Glutamatergic neuron (in vitro differentiated cells): ENCODE measurements at regions not wholly inside any gene's neighbourhood (a gene's known extent, or its start where the extent isn't known, plus 50 kb on each side); places are given as distances from the start of the nearest gene placed in this dataset.

Experiments used
- DNase-seq: peaks from one replicate; pipeline ENCODE4 v3.0.0; 2022
- H3K27ac Mint-ChIP-seq: one replicate; pipeline ENCODE4 v1.8.0; 2020; ENCODE audit warnings: mild to moderate bottlenecking, mixed read lengths, inconsistent platforms; ENCODE audit not compliant: unreplicated experiment
- H3K27me3 Mint-ChIP-seq: one replicate; pipeline ENCODE4 v1.8.0; 2020; ENCODE audit warnings: mild to moderate bottlenecking, moderate library complexity, mixed read lengths, inconsistent platforms; ENCODE audit not compliant: unreplicated experiment
- H3K36me3 Mint-ChIP-seq: one replicate; pipeline ENCODE4 v1.8.0; 2020; ENCODE audit warnings: mild to moderate bottlenecking, mixed read lengths, inconsistent platforms; ENCODE audit not compliant: unreplicated experiment
- H3K4me1 Mint-ChIP-seq: one replicate; pipeline ENCODE4 v1.8.0; 2020; ENCODE audit warnings: mild to moderate bottlenecking, low read depth, mixed read lengths, inconsistent platforms; ENCODE audit not compliant: unreplicated experiment
- H3K4me3 Mint-ChIP-seq: one replicate; pipeline ENCODE4 v1.8.0; 2020; ENCODE audit warnings: mild to moderate bottlenecking, mixed read lengths, inconsistent platforms; ENCODE audit not compliant: unreplicated experiment
- H3K9me3 Mint-ChIP-seq: one replicate; pipeline ENCODE4 v1.8.0; 2020; ENCODE audit warnings: mild to moderate bottlenecking, moderate library complexity, mixed read lengths, inconsistent platforms; ENCODE audit not compliant: unreplicated experiment
- CTCF ChIP-seq: fragments of 200-600 bp; sonication (generic); IDR thresholded peaks from one replicate; pipeline ENCODE4 v1.5.0; 2021; ENCODE audit not compliant: partially characterized antibody, unreplicated experiment

GRCh38 chr18:56152551-56153310, 485.7 kb downstream of the TXNL1 start:
- DNase-seq, result no peak
- Mint-ChIP-seq H3K9me3 (peaks cover 1% of the 10 kb centered on the region), H3K4me3 (no peak overlapping the region), H3K27me3 (no peaks in the 10 kb centered on the region), H3K36me3 (no peaks in the 10 kb centered on the region), H3K27ac (no peak overlapping the region), H3K4me1 (peaks cover 6% of the 10 kb centered on the region)
- no peak for TF ChIP-seq CTCF

- no peak overlapping the region for H3K27ac Mint-ChIP-seq
- peaks cover 2% of the 10 kb centered on the region for H3K9me3 Mint-ChIP-seq
Observed at GRCh38 chr18:56148373-56148772, 490.0 kb downstream of the TXNL1 start.

DNA sequence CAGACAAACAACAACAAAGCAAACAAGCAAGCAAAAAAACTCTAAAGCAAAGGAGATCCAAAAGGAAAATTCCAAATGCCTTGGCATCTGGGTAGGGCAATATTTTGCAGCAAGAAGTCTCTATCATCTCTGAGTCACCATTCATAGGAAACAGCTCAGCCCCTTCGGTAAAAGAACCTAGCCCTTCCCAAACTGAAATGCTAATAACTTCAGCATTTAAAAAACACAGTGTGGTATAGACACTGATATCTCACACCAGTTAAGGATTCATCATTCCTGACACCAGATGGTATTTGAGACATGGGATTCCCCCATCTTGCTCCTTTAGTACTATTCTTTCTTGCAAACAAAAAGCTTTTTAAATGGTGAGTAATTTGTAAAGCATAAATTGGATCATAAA, 491.8 kb downstream of the TXNL1 start:
- no peaks in the 10 kb centered on the region for H3K36me3 Mint-ChIP-seq
- no peak overlapping the region for H3K27ac Mint-ChIP-seq
- no peak overlapping the region for H3K4me3 Mint-ChIP-seq

More at GRCh38 chr18:56148373-56148772, 490.0 kb downstream of the TXNL1 start:
- Mint-ChIP-seq H3K27me3 (no peaks in the 10 kb centered on the region), H3K4me1 (peaks cover 6% of the 10 kb centered on the region), H3K36me3 (no peaks in the 10 kb centered on the region), H3K4me3 (no peak overlapping the region)
- no peak for TF ChIP-seq CTCF
- no peak for DNase-seq

GRCh38 chr18:56142001-56142400, 496.4 kb downstream of the TXNL1 start:
- TF ChIP-seq CTCF, result no peak
- H3K27ac Mint-ChIP-seq, result no peak overlapping the region
- H3K36me3 Mint-ChIP-seq, result no peaks in the 10 kb centered on the region
- DNase-seq, result no peak
- H3K4me3 Mint-ChIP-seq, result no peak overlapping the region
- no peaks in the 10 kb centered on the region for H3K4me1 Mint-ChIP-seq
- H3K9me3 Mint-ChIP-seq, result peaks cover 2% of the 10 kb centered on the region
- H3K27me3 Mint-ChIP-seq, result no peaks in the 10 kb centered on the region

More for the DNA sequence above, 491.8 kb downstream of the TXNL1 start:
- no peak for DNase-seq
- no peak for TF ChIP-seq CTCF
- no peaks in the 10 kb centered on the region for H3K27me3 Mint-ChIP-seq
- H3K9me3 Mint-ChIP-seq, result peaks cover 2% of the 10 kb centered on the region
- H3K4me1 Mint-ChIP-seq, result no peaks in the 10 kb centered on the region

DNA sequence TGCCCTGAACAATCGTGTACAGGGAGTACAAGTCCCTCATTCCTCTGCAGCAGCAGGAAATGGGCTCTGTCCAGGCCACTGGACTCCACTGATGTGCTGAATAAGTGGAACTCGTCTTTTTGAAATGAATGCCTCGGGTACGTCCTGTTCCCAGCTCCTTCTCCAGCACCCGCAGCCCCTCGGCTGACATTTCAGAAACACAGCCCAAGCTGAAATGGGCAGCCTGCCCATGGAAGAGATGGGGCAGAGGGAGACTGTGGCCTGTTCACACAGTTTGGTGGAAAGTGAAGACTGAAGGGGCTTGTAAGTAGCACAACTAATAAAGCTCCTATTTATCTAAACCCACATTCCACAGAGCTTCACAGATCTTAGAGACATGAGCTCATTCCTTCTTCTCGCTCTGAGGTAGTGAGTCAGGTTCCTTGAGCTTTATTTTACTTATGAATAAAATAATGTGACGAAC, 498.6 kb downstream of the TXNL1 start:
- H3K9me3 Mint-ChIP-seq, result peaks cover 2% of the 10 kb centered on the region
- no peak overlapping the region for H3K4me3 Mint-ChIP-seq
- H3K27ac Mint-ChIP-seq, result no peak overlapping the region
- TF ChIP-seq CTCF, result no peak
- no peaks in the 10 kb centered on the region for H3K27me3 Mint-ChIP-seq
- H3K4me1 Mint-ChIP-seq, result no peaks in the 10 kb centered on the region
- no peak for DNase-seq
- no peaks in the 10 kb centered on the region for H3K36me3 Mint-ChIP-seq
